PC-3 (cell line): ENCODE measurements at regions not wholly inside any gene's neighbourhood (a gene's known extent, or its start where the extent isn't known, plus 50 kb on each side); places are given as distances from the start of the nearest gene placed in this dataset.

Source experiments
- EZH2 ChIP-seq: fragments of 300-600 bp; sonication (generic); IDR thresholded peaks from one replicate; pipeline ENCODE4 v1.6.1; 2017; ENCODE audit warnings: antibody characterized with exemption, mild to moderate bottlenecking, low read length; ENCODE audit not compliant: unreplicated experiment
- TF ChIP-seq, protein P1 (sequence below): fragments of 300-600 bp; sonication (generic); conservative IDR thresholded peaks from 2 replicates; pipeline ENCODE4 v1.5.1; 2017; ENCODE audit warnings: antibody characterized with exemption, low read depth, mild to moderate bottlenecking, low read length

DNA sequence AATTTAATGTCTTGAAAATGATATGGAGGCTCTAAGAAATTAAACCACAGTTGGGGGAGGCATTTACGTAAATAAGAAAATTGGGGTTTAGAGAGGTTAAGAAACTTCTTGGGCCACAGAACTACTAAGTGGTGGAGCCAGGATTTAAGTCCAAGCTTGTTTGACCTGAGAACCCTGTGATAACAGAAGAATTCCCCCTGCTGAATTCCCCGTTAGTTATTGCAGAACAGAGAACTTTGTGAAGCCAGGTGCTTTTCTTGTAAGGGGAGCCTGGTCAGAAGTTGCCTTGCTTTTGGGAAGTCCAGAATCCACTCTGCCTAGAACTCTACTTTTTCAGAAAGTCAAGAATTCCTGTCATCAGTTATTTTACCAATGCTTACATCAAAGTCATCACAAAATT lies 309.3 kb upstream of the SEMA6A start:
- TF ChIP-seq, protein P1, sequence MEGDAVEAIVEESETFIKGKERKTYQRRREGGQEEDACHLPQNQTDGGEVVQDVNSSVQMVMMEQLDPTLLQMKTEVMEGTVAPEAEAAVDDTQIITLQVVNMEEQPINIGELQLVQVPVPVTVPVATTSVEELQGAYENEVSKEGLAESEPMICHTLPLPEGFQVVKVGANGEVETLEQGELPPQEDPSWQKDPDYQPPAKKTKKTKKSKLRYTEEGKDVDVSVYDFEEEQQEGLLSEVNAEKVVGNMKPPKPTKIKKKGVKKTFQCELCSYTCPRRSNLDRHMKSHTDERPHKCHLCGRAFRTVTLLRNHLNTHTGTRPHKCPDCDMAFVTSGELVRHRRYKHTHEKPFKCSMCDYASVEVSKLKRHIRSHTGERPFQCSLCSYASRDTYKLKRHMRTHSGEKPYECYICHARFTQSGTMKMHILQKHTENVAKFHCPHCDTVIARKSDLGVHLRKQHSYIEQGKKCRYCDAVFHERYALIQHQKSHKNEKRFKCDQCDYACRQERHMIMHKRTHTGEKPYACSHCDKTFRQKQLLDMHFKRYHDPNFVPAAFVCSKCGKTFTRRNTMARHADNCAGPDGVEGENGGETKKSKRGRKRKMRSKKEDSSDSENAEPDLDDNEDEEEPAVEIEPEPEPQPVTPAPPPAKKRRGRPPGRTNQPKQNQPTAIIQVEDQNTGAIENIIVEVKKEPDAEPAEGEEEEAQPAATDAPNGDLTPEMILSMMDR = no peak
- TF ChIP-seq EZH2 = no peak
